ENCODE measurements at regions not wholly inside any gene's neighbourhood (a gene's known extent, or its start where the extent isn't known, plus 50 kb on each side); places are given as distances from the start of the nearest gene placed in this dataset.

DNA sequence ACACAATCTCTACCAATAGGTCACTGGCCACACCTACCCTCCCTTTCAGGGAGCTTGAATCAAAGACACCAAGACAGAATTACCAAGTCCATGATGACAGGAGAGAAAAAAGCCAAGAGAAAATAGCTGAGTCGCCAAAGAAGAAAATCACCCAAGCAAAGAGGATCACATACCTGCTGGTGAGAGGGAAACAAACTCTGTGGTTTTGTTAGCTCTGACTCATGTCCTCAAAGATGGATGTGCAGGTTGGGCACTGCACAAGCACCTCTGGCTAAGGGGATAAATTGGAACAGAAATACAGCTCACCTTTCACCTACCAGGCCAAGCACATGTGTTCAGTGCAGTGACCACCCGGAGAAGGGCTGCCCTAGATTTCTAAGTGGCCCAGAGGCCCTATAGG, 114.8 kb downstream of the TFAP2A start:
- dilution Hi-C loops (cut with HindIII; ENCODE audit: low sequenced_read_pairs, unreplicated experiment) = no loop called here
- H3K36me3 ChIP-seq (ENCODE audit: control insufficient read depth, insufficient read depth, low read length) = no peaks in the 10 kb centered on the region
- H4K8ac ChIP-seq (ENCODE audit: low read depth in 2 of 2, low read length in 2 of 2) = no peak overlapping the region
- intact Hi-C loops (cut with micrococcal nuclease) = no loop called here
- H3K4me2 ChIP-seq (ENCODE audit: low read depth, low read length) = no peak overlapping the region
- H3K27ac ChIP-seq (ENCODE audit: insufficient read depth, low read length) = no peak overlapping the region
- ChIA-PET CTCF (interaction anchor here (0.6 kb wide), 1 partner anchor 775 kb away, joined by 3 read pairs; no protein-coding TSS in a partner anchor), POLR2A (ENCODE audit: unreplicated experiment) (no interaction called here)
- H3K56ac ChIP-seq (ENCODE audit: extremely low read depth, insufficient read depth, low read length) = no peak overlapping the region
- no peak overlapping the region for H4K5ac ChIP-seq (ENCODE audit: low read depth, low read length)
- no peak overlapping the region for H3K4ac ChIP-seq (ENCODE audit: low read depth, low read length)
- no peaks in the 10 kb centered on the region for H3K9me1 ChIP-seq (ENCODE audit: insufficient read depth, low read length)
- H3K4me1 ChIP-seq (ENCODE audit: control insufficient read depth, insufficient read depth, low read length) = no peaks in the 10 kb centered on the region
- H2AK9ac ChIP-seq (replicated peaks; ENCODE audit: low read depth, low read length, poor library complexity) = no peak overlapping the region
- ATAC-seq (ENCODE audit: low read depth) (no peak), DNase-seq (no peak)
- no peak overlapping the region for H3K18ac ChIP-seq (ENCODE audit: low read depth, low read length)
- H3K23ac ChIP-seq (ENCODE audit: low read depth, low read length) = no peak overlapping the region
- no peak overlapping the region for H2BK120ac ChIP-seq (ENCODE audit: low read depth, low read length)
- BruUV-seq (replicated peaks) = no TSS peak
- H3K4me3 ChIP-seq (ENCODE audit: insufficient read depth, low read depth, low read length) = no peak overlapping the region
- H3K27me3 ChIP-seq (ENCODE audit: control insufficient read depth, insufficient read depth, low read length) = no peaks in the 10 kb centered on the region
- peaks cover 9% of the 10 kb centered on the region for H3K9me3 ChIP-seq (ENCODE audit: control insufficient read depth, insufficient read depth, low read length)
- no peak overlapping the region for H2BK15ac ChIP-seq (ENCODE audit: low read depth, low read length)
- H2BK5ac ChIP-seq (ENCODE audit: low read depth, low read length, poor library complexity, severe bottlenecking) = no peak overlapping the region
- no peak overlapping the region for H4K91ac ChIP-seq (ENCODE audit: insufficient read depth, low read depth, low read length)
- H3K9ac ChIP-seq (ENCODE audit: low read depth, low read length) = no peak overlapping the region
- no peaks in the 10 kb centered on the region for H3K79me1 ChIP-seq (ENCODE audit: low read depth in 1 of 2, low read length in 2 of 2)
- H2AFZ ChIP-seq (replicated peaks; ENCODE audit: low read length, poor library complexity) = no peak overlapping the region
- H2BK20ac ChIP-seq (ENCODE audit: low read depth, low read length) = no peak overlapping the region
- in situ Hi-C loops (cut with MboI; ENCODE audit: low sequenced_read_pairs) = no loop called here
- no peak overlapping the region for H3K14ac ChIP-seq (replicated peaks; ENCODE audit: low read depth, low read length)
- TF ChIP-seq CEBPB (IDR thresholded peaks at IDR 0.05; ENCODE audit: low read depth, low read length) (no peak), RAD21 (IDR thresholded peaks at IDR 0.05; ENCODE audit: low read length) (no peak), MAZ (IDR thresholded peaks at IDR 0.05; ENCODE audit: borderline replicate concordance, low read depth, low read length) (no peak), RFX5 (IDR thresholded peaks at IDR 0.05; ENCODE audit: low read depth, low read length) (no peak), NFE2L2 (IDR thresholded peaks at IDR 0.05; ENCODE audit: low read depth, low read length) (no peak), MAFK (IDR thresholded peaks at IDR 0.05; ENCODE audit: low read depth, low read length) (no peak), SMC3 (IDR thresholded peaks at IDR 0.05; ENCODE audit: low read depth, low read length) (no peak), BHLHE40 (IDR thresholded peaks at IDR 0.05; ENCODE audit: low read depth, low read length) (no peak), POLR2A (IDR thresholded peaks at IDR 0.05; ENCODE audit: low read depth, low read length) (no peak), FOS (IDR thresholded peaks at IDR 0.05; ENCODE audit: low read depth, low read length) (no peak), MXI1 (IDR thresholded peaks at IDR 0.05; ENCODE audit: borderline replicate concordance, low read depth, low read length) (no peak), RCOR1 (IDR thresholded peaks at IDR 0.05; ENCODE audit: insufficient replicate concordance, low read length) (no peak), CHD1 (IDR thresholded peaks at IDR 0.05; ENCODE audit: low read depth, low read length) (no peak)
- TF ChIP-seq, protein P1, sequence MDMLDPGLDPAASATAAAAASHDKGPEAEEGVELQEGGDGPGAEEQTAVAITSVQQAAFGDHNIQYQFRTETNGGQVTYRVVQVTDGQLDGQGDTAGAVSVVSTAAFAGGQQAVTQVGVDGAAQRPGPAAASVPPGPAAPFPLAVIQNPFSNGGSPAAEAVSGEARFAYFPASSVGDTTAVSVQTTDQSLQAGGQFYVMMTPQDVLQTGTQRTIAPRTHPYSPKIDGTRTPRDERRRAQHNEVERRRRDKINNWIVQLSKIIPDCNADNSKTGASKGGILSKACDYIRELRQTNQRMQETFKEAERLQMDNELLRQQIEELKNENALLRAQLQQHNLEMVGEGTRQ (IDR thresholded peaks at IDR 0.05; ENCODE audit: low read depth, low read length) = no peak
- TF ChIP-seq, protein P2, sequence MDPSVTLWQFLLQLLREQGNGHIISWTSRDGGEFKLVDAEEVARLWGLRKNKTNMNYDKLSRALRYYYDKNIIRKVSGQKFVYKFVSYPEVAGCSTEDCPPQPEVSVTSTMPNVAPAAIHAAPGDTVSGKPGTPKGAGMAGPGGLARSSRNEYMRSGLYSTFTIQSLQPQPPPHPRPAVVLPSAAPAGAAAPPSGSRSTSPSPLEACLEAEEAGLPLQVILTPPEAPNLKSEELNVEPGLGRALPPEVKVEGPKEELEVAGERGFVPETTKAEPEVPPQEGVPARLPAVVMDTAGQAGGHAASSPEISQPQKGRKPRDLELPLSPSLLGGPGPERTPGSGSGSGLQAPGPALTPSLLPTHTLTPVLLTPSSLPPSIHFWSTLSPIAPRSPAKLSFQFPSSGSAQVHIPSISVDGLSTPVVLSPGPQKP (IDR thresholded peaks at IDR 0.05; ENCODE audit: borderline replicate concordance, low read depth, low read length) = no peak
- no CpG with 5 or more reads among the region's 2 CpGs for WGBS, 2 experiments (ENCODE audit: extremely low coverage in 2 of 2, insufficient read length in 1 of 2)
- no peak overlapping the region for H2AK5ac ChIP-seq (ENCODE audit: low read depth, low read length)
- H4K20me1 ChIP-seq (ENCODE audit: insufficient read depth, low read length) = no peaks in the 10 kb centered on the region
